ENCODE measurements at regions not wholly inside any gene's neighbourhood (a gene's known extent, or its start where the extent isn't known, plus 50 kb on each side); places are given as distances from the start of the nearest gene placed in this dataset.

DNA sequence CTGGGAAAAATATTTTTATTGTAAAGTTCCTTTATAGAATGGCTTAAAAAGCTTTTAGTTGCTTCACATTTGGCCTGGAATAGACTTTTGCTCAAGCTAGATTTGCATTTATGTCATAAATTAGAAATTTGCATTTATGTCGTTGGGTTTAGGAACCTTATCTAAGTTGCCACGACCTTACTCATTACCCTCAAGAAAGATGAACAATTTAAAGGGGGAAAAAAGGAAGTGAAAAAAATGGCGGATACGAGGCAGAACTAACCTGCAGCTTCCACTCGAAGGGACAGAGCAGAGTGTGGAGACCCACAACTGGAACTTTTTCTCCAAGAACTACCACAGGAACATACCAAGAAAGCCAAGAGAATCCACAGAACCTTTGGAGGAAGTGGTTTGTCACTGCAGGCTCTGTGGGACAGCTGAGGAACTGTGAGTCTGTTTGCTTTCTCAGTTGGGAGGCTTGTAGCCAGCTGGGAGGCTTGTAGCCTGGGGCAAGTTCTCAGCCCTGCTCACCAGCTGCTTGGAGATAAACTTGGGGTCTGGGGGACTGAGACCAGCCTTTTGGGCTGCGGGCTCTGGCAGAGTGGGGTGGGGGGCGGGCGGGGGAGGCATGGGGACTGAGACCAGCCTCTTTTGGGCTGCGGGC, 349.9 kb upstream of the MEIS1 start:
- no peak for TF ChIP-seq POLR2A (IDR thresholded peaks at IDR 0.05)
- TF ChIP-seq, protein P1, sequence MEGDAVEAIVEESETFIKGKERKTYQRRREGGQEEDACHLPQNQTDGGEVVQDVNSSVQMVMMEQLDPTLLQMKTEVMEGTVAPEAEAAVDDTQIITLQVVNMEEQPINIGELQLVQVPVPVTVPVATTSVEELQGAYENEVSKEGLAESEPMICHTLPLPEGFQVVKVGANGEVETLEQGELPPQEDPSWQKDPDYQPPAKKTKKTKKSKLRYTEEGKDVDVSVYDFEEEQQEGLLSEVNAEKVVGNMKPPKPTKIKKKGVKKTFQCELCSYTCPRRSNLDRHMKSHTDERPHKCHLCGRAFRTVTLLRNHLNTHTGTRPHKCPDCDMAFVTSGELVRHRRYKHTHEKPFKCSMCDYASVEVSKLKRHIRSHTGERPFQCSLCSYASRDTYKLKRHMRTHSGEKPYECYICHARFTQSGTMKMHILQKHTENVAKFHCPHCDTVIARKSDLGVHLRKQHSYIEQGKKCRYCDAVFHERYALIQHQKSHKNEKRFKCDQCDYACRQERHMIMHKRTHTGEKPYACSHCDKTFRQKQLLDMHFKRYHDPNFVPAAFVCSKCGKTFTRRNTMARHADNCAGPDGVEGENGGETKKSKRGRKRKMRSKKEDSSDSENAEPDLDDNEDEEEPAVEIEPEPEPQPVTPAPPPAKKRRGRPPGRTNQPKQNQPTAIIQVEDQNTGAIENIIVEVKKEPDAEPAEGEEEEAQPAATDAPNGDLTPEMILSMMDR (IDR thresholded peaks at IDR 0.05): no peak
